ENCODE measurements at regions not wholly inside any gene's neighbourhood (a gene's known extent, or its start where the extent isn't known, plus 50 kb on each side); places are given as distances from the start of the nearest gene placed in this dataset.

DNA sequence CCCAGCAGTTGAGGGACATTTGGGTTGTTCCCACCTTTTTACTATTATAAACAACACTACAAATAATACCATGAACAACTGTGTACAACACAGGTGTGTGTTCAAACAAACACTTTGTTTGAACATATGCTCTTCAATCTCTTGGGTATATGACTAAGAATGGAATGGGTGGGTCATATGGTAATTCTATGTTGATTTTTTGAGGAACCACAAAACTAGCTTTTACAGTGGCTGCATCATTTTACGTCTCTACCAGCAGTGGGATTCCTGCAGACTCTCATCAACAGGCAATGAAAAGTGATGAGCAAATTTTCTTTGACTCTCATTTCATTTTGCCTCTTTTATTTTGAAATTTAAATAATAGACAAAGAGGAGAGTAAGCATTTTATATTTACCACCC lies 116.9 kb upstream of the KLF14 start:
- DNase-seq (no peak), ATAC-seq (ENCODE audit: insufficient read depth, low FRiP score) (no peak)
- WGBS, 2 donors = 88 to 92% methylated on average over 1 of the region's 1 CpG
- Histone ChIP-seq H3K36me3 (ENCODE audit: control insufficient read depth in 4 of 4, insufficient read depth in 4 of 4, low read length in 4 of 4) (peaks cover 0 to 13% (median 5%) of the 10 kb centered on the region in 4 donors), H3K27ac (ENCODE audit: low read depth in 1 of 2, low read length in 1 of 2) (no peak overlapping the region), H3K9ac (ENCODE audit: insufficient read depth in 1 of 2, low read length in 2 of 2) (no peak overlapping the region), H3K4me1 (ENCODE audit: control insufficient read depth in 5 of 5, insufficient read depth in 5 of 5, low read length in 5 of 5) (no peaks in the 10 kb centered on the region), H3K9me3 (ENCODE audit: control insufficient read depth in 4 of 4, insufficient read depth in 3 of 4, low read length in 3 of 4) (peaks cover 0 to 6% (median 0%) of the 10 kb centered on the region in 4 donors), H3K27me3 (ENCODE audit: control insufficient read depth in 3 of 3, insufficient read depth in 3 of 3, low read length in 2 of 3) (peaks cover 0 to 3% (median 0%) of the 10 kb centered on the region in 3 donors), H3K4me3 (no peak overlapping the region)
- TF ChIP-seq, protein P1, sequence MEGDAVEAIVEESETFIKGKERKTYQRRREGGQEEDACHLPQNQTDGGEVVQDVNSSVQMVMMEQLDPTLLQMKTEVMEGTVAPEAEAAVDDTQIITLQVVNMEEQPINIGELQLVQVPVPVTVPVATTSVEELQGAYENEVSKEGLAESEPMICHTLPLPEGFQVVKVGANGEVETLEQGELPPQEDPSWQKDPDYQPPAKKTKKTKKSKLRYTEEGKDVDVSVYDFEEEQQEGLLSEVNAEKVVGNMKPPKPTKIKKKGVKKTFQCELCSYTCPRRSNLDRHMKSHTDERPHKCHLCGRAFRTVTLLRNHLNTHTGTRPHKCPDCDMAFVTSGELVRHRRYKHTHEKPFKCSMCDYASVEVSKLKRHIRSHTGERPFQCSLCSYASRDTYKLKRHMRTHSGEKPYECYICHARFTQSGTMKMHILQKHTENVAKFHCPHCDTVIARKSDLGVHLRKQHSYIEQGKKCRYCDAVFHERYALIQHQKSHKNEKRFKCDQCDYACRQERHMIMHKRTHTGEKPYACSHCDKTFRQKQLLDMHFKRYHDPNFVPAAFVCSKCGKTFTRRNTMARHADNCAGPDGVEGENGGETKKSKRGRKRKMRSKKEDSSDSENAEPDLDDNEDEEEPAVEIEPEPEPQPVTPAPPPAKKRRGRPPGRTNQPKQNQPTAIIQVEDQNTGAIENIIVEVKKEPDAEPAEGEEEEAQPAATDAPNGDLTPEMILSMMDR (IDR thresholded peaks at IDR 0.05; ENCODE audit: control extremely low read depth, extremely low read depth) = no peak

DNA sequence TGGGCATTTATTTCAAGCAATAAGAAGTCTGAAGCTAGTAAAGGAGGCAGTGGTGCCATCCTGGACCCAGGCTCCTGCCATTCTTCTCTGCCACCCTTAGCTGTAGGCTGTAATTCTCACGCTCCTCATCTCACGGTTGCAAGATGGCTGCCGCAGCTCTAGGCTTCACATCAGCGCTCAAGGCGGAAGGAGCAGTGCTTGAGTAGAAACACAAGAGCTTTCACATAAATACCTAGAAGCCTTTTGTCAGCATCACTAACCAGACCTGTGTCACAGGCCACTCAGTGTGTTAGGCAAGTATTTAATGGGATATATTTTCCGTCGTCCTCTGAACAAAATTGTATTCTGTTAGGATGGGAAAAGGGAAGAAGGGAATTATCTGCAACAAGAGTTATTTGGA lies 118.9 kb upstream of the KLF14 start:
- TF ChIP-seq, protein P1 (IDR thresholded peaks at IDR 0.05; ENCODE audit: control extremely low read depth, extremely low read depth) = no peak

DNA sequence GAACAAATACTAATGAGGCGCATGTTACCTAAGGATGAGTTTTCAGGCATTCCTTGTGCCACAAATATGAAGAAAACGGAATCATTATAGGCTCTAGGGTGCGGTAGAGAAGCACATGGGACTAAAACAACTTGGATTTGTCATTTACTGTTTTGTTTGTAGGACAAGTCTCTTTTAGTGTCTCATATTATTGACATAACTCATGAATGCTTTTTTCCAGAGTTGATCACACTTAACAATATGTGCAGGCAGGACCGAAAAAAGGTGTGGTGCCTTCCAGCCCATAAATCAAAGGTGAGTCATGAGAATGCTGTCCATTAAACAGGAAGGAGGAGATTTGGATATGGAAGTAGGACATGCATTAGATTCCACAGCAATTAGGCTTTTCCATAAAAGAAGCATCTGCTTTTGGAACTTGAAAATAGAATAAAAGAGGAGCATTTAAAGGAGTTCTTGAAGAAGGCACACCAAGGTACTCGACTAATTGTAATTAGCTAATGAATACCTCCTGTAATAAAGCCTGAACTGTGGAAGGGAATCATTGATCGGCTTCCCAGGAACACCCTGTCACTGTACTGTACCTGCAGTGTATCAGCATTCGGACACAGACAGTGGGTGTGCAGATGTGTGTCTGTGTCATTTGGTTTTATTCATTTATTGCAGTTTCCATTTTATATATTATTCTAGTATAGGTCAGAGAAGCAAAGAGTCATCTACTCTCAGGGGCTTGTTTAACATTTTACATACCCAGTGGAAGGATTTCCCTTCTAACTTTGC lies 119.7 kb upstream of the KLF14 start:
- Histone ChIP-seq H3K27ac (ENCODE audit: low read depth in 1 of 2, low read length in 1 of 2) (no peak overlapping the region), H3K36me3 (ENCODE audit: control insufficient read depth in 4 of 4, insufficient read depth in 4 of 4, low read length in 4 of 4) (peaks cover 0 to 24% (median 8%) of the 10 kb centered on the region in 4 donors), H3K4me3 (no peak overlapping the region), H3K27me3 (ENCODE audit: control insufficient read depth in 3 of 3, insufficient read depth in 3 of 3, low read length in 2 of 3) (peaks cover 0 to 3% (median 0%) of the 10 kb centered on the region in 3 donors), H3K4me1 (ENCODE audit: control insufficient read depth in 5 of 5, insufficient read depth in 5 of 5, low read length in 5 of 5) (no peaks in the 10 kb centered on the region), H3K9me3 (ENCODE audit: control insufficient read depth in 4 of 4, insufficient read depth in 3 of 4, low read length in 3 of 4) (peaks cover 0 to 12% (median 9%) of the 10 kb centered on the region in 4 donors), H3K9ac (ENCODE audit: insufficient read depth in 1 of 2, low read length in 2 of 2) (no peak overlapping the region)
- DNase-seq = no peak
- WGBS, 2 donors = 91 to 93% methylated on average over 7 of the region's 7 CpGs
- ATAC-seq (ENCODE audit: insufficient read depth, low FRiP score) = no peak
- TF ChIP-seq, protein P1 (IDR thresholded peaks at IDR 0.05; ENCODE audit: control extremely low read depth, extremely low read depth) = no peak

More for the DNA sequence above, 118.9 kb upstream of the KLF14 start:
- WGBS, 2 donors = 95 to 96% methylated on average over 7 of the region's 7 CpGs
- DNase-seq (no peak), ATAC-seq (ENCODE audit: insufficient read depth, low FRiP score) (no peak)
- Histone ChIP-seq H3K36me3 (ENCODE audit: control insufficient read depth in 4 of 4, insufficient read depth in 4 of 4, low read length in 4 of 4) (peaks cover 0 to 21% (median 8%) of the 10 kb centered on the region in 4 donors), H3K4me1 (ENCODE audit: control insufficient read depth in 5 of 5, insufficient read depth in 5 of 5, low read length in 5 of 5) (no peaks in the 10 kb centered on the region), H3K27me3 (ENCODE audit: control insufficient read depth in 3 of 3, insufficient read depth in 3 of 3, low read length in 2 of 3) (peaks cover 0 to 3% (median 0%) of the 10 kb centered on the region in 3 donors), H3K27ac (ENCODE audit: low read depth in 1 of 2, low read length in 1 of 2) (no peak overlapping the region), H3K9ac (ENCODE audit: insufficient read depth in 1 of 2, low read length in 2 of 2) (no peak overlapping the region), H3K9me3 (ENCODE audit: control insufficient read depth in 4 of 4, insufficient read depth in 3 of 4, low read length in 3 of 4) (peaks cover 0 to 11% (median 8%) of the 10 kb centered on the region in 4 donors), H3K4me3 (no peak overlapping the region)
